ENCODE measurements at regions not wholly inside any gene's neighbourhood (a gene's known extent, or its start where the extent isn't known, plus 50 kb on each side); places are given as distances from the start of the nearest gene placed in this dataset.
"Not testable (repeated sequence)": the region's sequence is repeated elsewhere in the genome, so short reads cannot be mapped to it uniquely, and the experiment has no call there.

DNA sequence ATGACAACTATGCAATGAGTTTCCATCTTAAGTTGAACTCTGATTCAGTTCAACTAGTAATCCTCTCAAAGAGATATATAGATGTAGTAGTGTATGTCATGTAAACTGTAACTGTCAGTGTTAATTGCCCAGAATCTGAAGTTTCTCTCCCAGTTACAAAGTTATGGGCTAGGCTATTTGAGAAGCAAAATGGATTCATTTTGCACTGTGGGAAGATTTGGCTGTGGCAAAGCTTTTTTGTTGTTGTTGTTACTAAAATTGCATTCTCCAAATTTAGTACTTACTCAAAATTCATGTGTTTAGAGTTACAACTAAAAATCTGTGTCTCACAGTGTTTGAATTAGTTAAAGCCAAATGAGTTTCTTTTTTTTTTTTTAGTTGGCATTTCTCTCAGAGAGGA lies 219.0 kb downstream of the KCNJ2 start:
- ATAC-seq: no peak
- DNase-seq: no peak
- Mint-ChIP-seq H3K4me3 (no peak overlapping the region), H3K9me3 (no peaks in the 10 kb centered on the region), H3K27ac (no peak overlapping the region), H3K27me3 (no peaks in the 10 kb centered on the region), H3K36me3 (ENCODE audit: low read depth) (no peaks in the 10 kb centered on the region), H3K4me1 (ENCODE audit: low read depth) (no peaks in the 10 kb centered on the region)
- ChIA-PET POLR2A (no interaction called here), CTCF (no interaction called here)
- no peak for TF ChIP-seq CTCF (IDR thresholded peaks at IDR 0.05)
- intact Hi-C loops (cut with micrococcal nuclease): no loop called here

GRCh38 chr17:70389232-70389757 lies 220.0 kb downstream of the KCNJ2 start:
- ATAC-seq; H3K36me3 Mint-ChIP-seq (ENCODE audit: low read depth); H3K27me3 Mint-ChIP-seq; intact Hi-C loops (cut with micrococcal nuclease); H3K4me3 Mint-ChIP-seq; H3K27ac Mint-ChIP-seq; H3K9me3 Mint-ChIP-seq; CTCF ChIA-PET; POLR2A ChIA-PET; DNase-seq; H3K4me1 Mint-ChIP-seq (ENCODE audit: low read depth): not testable (repeated sequence)

DNA sequence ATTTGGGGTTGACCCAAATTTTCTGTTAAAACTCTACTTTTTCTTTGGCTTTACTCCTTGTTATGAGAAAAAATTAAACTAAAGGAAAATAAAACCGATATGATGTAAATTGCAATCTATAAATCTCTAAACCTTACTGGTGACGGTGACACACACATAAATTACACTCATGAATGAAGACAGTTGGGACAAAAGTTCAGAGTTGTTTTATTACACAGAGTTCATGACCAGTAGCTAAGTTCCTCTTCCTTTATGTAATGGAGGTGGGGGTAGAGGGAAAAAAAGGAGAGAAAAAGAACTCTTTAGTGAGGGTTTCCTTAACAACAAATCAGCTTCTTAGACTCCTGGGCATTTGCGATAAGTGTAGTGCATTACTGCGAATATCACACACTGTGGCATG lies 220.7 kb downstream of the KCNJ2 start:
- Mint-ChIP-seq H3K27me3 (no peaks in the 10 kb centered on the region), H3K4me3 (no peak overlapping the region), H3K9me3 (no peaks in the 10 kb centered on the region), H3K27ac (no peak overlapping the region), H3K36me3 (ENCODE audit: low read depth) (no peaks in the 10 kb centered on the region), H3K4me1 (ENCODE audit: low read depth) (no peaks in the 10 kb centered on the region)
- no peak for ATAC-seq
- intact Hi-C loops (cut with micrococcal nuclease): no loop called here
- ChIA-PET POLR2A (no interaction called here), CTCF (no interaction called here)
- TF ChIP-seq CTCF (IDR thresholded peaks at IDR 0.05): no peak
- DNase-seq: no peak

- intact Hi-C loops (cut with micrococcal nuclease): no loop called here
- no peak for ATAC-seq
- no peaks in the 10 kb centered on the region for H3K27me3 Mint-ChIP-seq
- ChIA-PET POLR2A (no interaction called here), CTCF (no interaction called here)
- DNase-seq: no peak
- peaks cover 2% of the 10 kb centered on the region for H3K9me3 Mint-ChIP-seq
- TF ChIP-seq CTCF (IDR thresholded peaks at IDR 0.05): no peak
- H3K4me1 Mint-ChIP-seq (ENCODE audit: low read depth): no peaks in the 10 kb centered on the region
- no peak overlapping the region for H3K27ac Mint-ChIP-seq
- no peaks in the 10 kb centered on the region for H3K36me3 Mint-ChIP-seq (ENCODE audit: low read depth)
- no peak overlapping the region for H3K4me3 Mint-ChIP-seq
These were observed 225.3 kb downstream of the KCNJ2 start for GRCh38 chr17:70394473-70395232.

GRCh38 chr17:70405492-70406220 lies 236.3 kb downstream of the KCNJ2 start:
- DNase-seq (no peak), ATAC-seq (no peak)
- Mint-ChIP-seq H3K4me3 (no peak overlapping the region), H3K27ac (no peak overlapping the region), H3K27me3 (no peaks in the 10 kb centered on the region), H3K36me3 (ENCODE audit: low read depth) (no peaks in the 10 kb centered on the region), H3K4me1 (ENCODE audit: low read depth) (no peaks in the 10 kb centered on the region), H3K9me3 (no peaks in the 10 kb centered on the region)
- ChIA-PET POLR2A (no interaction called here), CTCF (no interaction called here)
- intact Hi-C loops (cut with micrococcal nuclease): no loop called here
- no peak for TF ChIP-seq CTCF (IDR thresholded peaks at IDR 0.05)

Data from activated CD8-positive, alpha-beta T cell treated with anti-CD3 and anti-CD28 coated beads for 36 hours (primary cell).